GM18867 (cell line): ENCODE measurements at regions not wholly inside any gene's neighbourhood (a gene's known extent, or its start where the extent isn't known, plus 50 kb on each side); places are given as distances from the start of the nearest gene placed in this dataset.
"Not testable (repeated sequence)": the region's sequence is repeated elsewhere in the genome, so short reads cannot be mapped to it uniquely, and the experiment has no call there.

ENCODE experiments used
- ATAC-seq: cut with Tn5 transposase; IDR thresholded peaks from one replicate; pipeline ENCODE4 v1.9.1; 2021; ENCODE audit warnings: mild to moderate bottlenecking, moderate library complexity; ENCODE audit not compliant: unreplicated experiment

GRCh38 chr5:166566725-166567124 lies 1724.7 kb upstream of the WWC1 start:
- ATAC-seq = no peak

- no peak for ATAC-seq
Observed at GRCh38 chr5:166570865-166571264, 1720.6 kb upstream of the WWC1 start.

- no peak for ATAC-seq
Observed at GRCh38 chr5:166571668-166572067, 1719.8 kb upstream of the WWC1 start.

DNA sequence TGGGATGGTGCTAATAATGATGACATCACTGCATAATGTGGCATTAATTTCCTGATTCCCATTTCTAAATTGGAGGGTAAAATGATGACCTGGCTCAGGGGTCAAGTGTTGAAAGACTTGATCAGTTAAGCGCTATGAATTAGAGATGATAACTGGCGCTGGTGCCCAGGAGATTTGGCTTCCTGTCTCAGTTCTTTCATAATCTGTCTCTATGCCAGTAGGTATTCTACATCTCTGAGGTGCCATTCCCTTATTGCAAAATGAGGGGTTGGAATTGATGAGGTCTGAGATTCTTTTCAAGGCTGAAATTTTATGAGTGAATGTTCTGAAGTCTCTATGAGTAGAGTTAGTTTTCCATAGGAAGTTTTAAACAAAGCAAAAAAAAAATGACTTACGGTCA lies 1715.1 kb upstream of the WWC1 start:
- ATAC-seq = no peak

DNA sequence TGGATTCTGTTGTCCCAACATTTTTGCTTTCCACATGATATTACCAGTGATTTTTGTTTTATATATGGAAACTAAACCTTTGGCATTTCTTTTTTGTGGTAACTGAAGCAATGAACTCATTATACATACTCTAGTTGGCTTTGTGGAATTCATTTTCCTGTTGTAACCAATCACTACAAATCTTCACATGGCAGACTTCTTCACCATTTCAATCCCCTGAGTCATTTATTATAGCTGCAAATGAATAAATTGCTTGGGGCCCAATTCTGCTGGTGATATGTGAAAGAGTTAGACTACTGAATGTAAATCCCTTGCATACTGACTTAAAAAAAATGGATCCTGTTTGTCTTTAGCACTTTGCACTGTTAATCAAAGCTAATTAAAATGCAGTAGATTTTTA lies 1709.6 kb upstream of the WWC1 start:
- ATAC-seq = no peak

GRCh38 chr5:166582416-166582815 lies 1709.0 kb upstream of the WWC1 start:
- no peak for ATAC-seq

DNA sequence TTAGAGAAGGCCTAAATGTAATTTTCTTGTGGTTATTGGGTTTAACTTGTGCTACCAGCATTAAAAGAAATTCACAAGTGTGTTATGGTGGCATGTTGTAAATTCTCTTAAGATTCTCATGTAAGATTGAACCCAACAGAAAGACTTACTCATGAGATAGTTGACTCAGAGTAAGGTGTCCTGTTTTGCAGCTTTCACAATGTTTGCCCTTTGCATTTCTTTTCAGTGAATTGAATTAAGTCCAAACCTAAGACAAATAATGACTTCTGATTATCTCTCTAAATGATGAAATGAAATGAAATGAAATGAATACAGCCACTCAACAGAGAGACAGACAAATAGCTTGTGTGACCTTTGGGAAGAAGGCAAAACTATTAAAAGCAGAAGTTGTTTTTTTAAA lies 1696.9 kb upstream of the WWC1 start:
- ATAC-seq = no peak

DNA sequence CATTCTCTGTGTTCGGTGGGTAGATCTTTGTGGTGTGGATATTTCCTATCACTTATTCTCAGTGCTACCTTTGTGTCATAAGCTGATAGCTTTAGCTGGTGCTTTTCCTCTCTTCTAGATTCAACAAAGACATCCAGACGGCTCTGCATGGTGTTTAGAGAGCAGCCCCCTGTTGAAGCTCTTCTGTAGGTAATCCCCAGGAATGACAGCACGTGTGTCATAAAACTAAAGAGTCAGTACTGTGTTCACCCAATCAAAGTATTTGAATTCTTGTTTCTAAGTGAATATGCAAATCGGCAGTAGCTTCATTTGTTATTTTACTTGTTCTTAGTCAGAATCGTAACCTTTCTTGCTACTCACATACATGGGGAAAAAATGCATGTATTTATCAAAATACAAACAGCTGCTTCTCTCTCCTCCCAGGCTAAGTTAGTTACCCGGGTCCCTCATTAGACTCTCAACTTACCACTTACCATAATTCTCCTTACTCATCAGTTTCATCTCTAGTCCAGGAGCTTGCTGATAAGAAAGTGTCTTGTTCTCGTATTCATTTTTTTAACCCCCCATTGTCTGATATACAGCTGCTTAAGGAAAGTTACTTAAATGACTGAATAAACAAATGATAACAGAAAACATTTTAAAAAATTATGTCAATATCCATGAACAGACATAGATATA lies 1696.0 kb upstream of the WWC1 start:
- ATAC-seq = no peak

DNA sequence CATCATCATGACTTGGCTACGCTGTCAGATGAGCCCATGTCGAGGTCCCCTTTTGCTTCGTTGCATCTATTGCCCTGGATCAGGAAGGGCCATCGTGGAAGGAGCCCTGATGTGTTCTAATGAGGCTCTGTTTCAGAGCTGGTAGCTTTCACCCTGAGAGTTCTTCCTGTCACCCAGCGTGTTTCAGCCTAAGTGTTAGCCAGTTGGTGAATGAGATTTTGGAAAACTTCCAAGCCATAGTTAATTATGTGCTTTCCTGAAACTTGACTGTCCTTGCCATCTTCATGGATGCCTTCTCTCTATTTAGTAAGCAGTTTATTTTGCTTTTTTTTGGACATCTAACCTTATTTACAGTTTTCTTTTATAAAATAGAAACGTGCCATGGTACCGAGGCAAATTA lies 1695.4 kb upstream of the WWC1 start:
- ATAC-seq = no peak

GRCh38 chr5:166602271-166602670 lies 1689.2 kb upstream of the WWC1 start:
- no peak for ATAC-seq

- no peak for ATAC-seq
Observed at GRCh38 chr5:166617507-166617906, 1673.9 kb upstream of the WWC1 start.

- ATAC-seq = no peak
Observed at GRCh38 chr5:166618526-166618925, 1672.9 kb upstream of the WWC1 start.

DNA sequence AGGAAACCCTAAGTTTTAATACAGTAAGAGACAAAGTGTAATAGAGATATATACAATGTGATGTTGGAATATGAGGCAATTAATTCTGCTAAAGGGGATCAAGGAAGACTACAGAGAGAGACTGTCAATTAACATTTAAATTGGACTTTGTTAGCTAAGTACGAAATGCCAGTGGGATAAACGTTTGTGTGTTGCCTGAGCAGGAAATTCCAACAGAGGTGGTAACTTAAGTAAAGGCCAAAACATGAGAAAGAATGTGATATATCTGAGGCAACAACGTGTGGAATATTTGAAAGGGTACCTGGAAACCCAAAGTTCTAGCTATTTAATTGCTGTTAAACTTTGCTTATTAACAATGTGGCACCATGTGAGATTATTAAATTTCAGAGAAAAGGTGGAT lies 1666.9 kb upstream of the WWC1 start:
- no peak for ATAC-seq

- ATAC-seq = no peak
Observed at GRCh38 chr5:166625210-166625865, 1666.1 kb upstream of the WWC1 start.

- no peak for ATAC-seq
Observed at GRCh38 chr5:166637295-166637694, 1654.2 kb upstream of the WWC1 start.

DNA sequence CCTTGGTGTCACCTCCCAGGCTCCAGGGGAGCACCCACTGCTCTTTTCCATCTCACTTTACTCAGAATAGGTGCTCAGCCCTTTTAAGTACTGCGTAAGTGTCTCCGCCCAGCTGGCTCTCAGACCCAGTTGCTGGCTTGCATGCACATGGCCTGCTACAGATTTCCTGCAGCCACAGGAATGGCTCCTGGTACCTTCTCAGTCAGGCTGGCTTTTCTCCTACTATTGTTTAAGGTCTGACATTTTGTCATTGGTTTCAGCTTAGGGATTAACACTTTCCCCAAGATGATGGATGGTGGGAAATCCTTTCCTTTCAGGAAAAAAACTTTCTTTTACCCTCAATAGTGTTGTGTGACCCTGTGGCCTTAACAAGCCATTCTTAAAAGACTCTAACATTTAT lies 1652.3 kb upstream of the WWC1 start:
- ATAC-seq = no peak

GRCh38 chr5:166640136-166640535 lies 1651.3 kb upstream of the WWC1 start:
- not testable (repeated sequence) for ATAC-seq

DNA sequence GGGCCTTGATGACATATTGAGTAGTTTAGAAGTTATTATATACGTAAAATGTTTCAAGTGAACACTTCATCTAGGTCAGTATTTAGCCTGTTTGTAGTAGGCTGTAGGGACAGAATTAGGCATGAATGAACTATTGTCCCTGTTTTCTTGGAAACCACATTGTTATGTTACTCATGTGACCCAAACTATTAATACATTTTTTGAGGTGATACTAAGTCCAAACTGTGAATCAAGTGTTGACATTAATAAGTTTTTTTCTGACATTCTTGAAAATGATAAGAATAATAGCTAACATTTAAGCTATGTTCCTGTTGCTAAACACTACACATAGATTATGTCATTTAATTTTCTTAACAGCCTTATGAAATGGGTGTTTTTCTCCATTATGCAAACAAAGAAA lies 1642.7 kb upstream of the WWC1 start:
- no peak for ATAC-seq

DNA sequence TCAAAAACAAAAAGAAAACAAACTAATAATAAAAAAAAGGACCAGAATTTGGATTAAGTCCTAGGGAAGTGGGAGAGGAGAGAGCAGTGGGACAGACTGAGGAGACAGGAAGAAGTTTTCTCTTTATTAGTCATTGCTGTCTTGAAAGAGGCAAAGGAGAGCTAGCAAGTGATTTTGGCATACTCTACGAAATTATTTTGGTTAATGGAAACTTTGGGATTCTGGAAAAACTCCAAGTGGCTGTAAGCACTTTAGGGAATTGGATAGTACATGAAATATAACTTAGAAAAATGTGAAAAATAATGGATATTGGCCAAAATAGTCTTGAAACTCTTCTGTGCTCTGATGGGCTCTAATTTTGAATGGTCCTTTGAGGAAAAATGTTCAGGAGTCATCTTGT lies 1641.8 kb upstream of the WWC1 start:
- no peak for ATAC-seq

DNA sequence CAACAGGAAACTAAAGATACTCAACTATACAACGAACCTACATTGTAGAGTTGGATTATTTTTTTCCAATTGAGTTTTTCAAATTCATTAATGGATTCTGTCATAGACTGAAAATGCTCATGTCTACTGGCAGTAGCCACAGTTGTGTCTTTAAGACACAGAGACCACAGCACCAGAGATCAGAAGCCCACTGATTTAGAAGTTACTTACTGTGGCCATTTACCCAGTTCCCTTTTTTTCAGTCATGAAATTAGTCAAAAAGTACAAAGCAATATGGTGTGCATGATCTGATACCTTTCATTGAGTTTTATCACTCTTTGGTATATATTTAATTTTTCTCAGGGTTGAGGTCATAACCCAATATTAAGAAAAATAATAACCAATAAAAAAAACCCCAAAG lies 1640.2 kb upstream of the WWC1 start:
- no peak for ATAC-seq

DNA sequence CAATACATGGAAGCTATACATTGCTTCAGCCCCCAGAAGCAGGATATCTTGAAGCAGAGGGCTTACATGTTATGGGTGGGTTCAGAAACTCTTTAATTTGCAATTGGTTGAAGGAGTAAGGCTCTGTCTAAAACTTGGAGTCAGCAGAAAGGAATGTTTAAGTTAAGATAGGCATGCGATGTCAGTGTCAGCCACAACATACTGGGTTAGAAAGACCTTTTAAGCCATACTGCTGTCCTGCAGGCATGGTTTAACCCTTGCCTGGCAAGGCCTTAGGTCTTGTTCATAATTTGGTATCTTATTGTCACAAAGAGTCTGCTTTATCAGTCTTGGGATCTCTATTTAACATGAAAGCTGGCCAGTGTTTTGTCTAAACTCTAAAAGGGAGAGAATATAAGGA lies 1619.6 kb upstream of the WWC1 start:
- no peak for ATAC-seq

DNA sequence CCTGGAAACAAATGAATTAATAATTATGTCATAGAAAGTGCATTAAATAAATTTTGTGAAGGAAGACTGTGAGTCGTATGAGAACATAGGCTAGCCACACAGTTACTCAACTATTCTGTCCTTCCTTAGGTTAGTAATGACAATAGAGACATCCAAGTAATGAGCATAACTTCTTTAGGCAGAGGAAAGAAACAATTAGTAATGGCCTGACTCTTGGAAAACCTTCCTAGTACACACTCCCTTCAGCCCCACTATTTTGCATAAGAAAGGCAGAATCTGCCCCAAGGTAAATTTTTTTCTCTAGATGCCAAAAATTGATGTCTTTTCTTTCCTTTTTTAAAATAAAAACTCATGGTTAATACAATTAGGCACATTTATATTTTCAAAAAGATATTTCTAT lies 1619.0 kb upstream of the WWC1 start:
- no peak for ATAC-seq

GRCh38 chr5:166677891-166678290 lies 1613.6 kb upstream of the WWC1 start:
- ATAC-seq = no peak
